GM12891 (cell line): ENCODE measurements at regions not wholly inside any gene's neighbourhood (a gene's known extent, or its start where the extent isn't known, plus 50 kb on each side); places are given as distances from the start of the nearest gene placed in this dataset.
"Not testable (repeated sequence)": the region's sequence is repeated elsewhere in the genome, so short reads cannot be mapped to it uniquely, and the experiment has no call there.

ENCODE experiments used
- POLR2A ChIP-seq: IDR thresholded peaks from 2 replicates; pipeline ENCODE4 v1.6.1; 2011; ENCODE audit warnings: low read depth, low read length, control low read depth
- POU2F2 ChIP-seq: IDR thresholded peaks from 2 replicates; pipeline ENCODE4 v1.6.1; 2011; ENCODE audit warnings: low read depth, mild to moderate bottlenecking, control low read depth, low read length, moderate library complexity

DNA sequence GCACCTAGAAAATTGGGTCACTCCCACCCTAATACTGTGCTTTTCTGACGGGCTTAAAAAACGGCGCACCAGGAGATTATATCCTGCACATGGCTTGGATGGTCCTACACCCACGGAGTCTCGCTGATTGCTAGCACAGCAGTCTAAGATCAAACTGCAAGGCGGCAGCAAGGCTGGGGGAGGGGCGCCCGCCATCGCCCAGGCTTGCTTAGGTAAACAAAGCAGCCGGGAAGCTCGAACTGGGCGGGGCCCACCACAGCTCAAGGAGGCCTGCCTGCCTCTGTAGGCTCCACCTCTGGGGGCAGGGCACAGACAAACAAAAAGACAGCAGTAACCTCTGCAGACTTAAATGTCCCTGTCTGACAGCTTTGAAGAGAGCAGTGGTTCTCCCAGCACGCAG lies 324.1 kb upstream of the ARHGEF26 start:
- not testable (repeated sequence) for TF ChIP-seq POLR2A, POU2F2
